Calu3 (cell line): ENCODE measurements at regions not wholly inside any gene's neighbourhood (a gene's known extent, or its start where the extent isn't known, plus 50 kb on each side); places are given as distances from the start of the nearest gene placed in this dataset.

Source experiments
- BruUV-seq: library from RNA; stranded (reverse); fragments of 400-500 nt; replicated peaks from 2 replicates; lab custom pipeline; 2021; lab: Mats Ljungman, UMichigan
- CTCF ChIA-PET: fragments of 300-600 bp; sonication (Branson Sonifier 250); formaldehyde crosslinking; loops from one replicate; lab custom pipeline; 2022; ENCODE audit warnings: antibody characterized with exemption; lab: Charles Lee
- DNase-seq: peaks from one replicate; pipeline ENCODE4 v3.0.0; 2022
- H3K27ac Mint-ChIP-seq: one replicate; pipeline ENCODE4 v1.8.0; 2022; ENCODE audit warnings: mixed read lengths; ENCODE audit not compliant: unreplicated experiment
- H3K27me3 Mint-ChIP-seq: one replicate; pipeline ENCODE4 v1.8.0; 2022; ENCODE audit warnings: mixed read lengths; ENCODE audit not compliant: unreplicated experiment
- H3K36me3 Mint-ChIP-seq: one replicate; pipeline ENCODE4 v1.8.0; 2022; ENCODE audit warnings: mild to moderate bottlenecking, moderate library complexity, mixed read lengths; ENCODE audit not compliant: insufficient read depth, unreplicated experiment
- H3K4me1 Mint-ChIP-seq: one replicate; pipeline ENCODE4 v1.8.0; 2022; ENCODE audit warnings: mild to moderate bottlenecking, low read depth, mixed read lengths; ENCODE audit not compliant: unreplicated experiment
- H3K4me3 Mint-ChIP-seq: one replicate; pipeline ENCODE4 v1.8.0; 2022; ENCODE audit warnings: mild to moderate bottlenecking, low read depth, moderate library complexity, mixed read lengths; ENCODE audit not compliant: unreplicated experiment
- H3K9me3 Mint-ChIP-seq: one replicate; pipeline ENCODE4 v1.8.0; 2022; ENCODE audit warnings: low read depth, mixed read lengths; ENCODE audit not compliant: unreplicated experiment
- CTCF ChIP-seq: fragments of 200-600 bp; IDR thresholded peaks from one replicate; pipeline ENCODE4 v1.8.0; 2022; ENCODE audit warnings: antibody characterized with exemption; ENCODE audit not compliant: unreplicated experiment
- intact Hi-C: fragments of 100-400 bp; cut with micrococcal nuclease; formaldehyde crosslinking; loops from one replicate; pipeline ENCODE4 v1.10.0; 2022; ENCODE audit not compliant: unreplicated experiment

GRCh38 chr20:55592866-55593265 is 412.5 kb downstream of the CBLN4 start:
- Mint-ChIP-seq H3K9me3 (peaks cover 7% of the 10 kb centered on the region), H3K27ac (no peak overlapping the region), H3K4me3 (no peak overlapping the region), H3K4me1 (no peaks in the 10 kb centered on the region), H3K27me3 (no peaks in the 10 kb centered on the region), H3K36me3 (no peaks in the 10 kb centered on the region)
- TF ChIP-seq CTCF, result no peak
- BruUV-seq, result no TSS peak
- DNase-seq, result no peak
- intact Hi-C loops, result no loop called here
- CTCF ChIA-PET, result no interaction called here

GRCh38 chr20:55586610-55587009 is 418.7 kb downstream of the CBLN4 start:
- H3K27ac Mint-ChIP-seq, result no peak overlapping the region
- H3K4me3 Mint-ChIP-seq, result no peak overlapping the region
- no peak for DNase-seq
- no peaks in the 10 kb centered on the region for H3K36me3 Mint-ChIP-seq
- BruUV-seq, result no TSS peak
- H3K9me3 Mint-ChIP-seq, result peaks cover 11% of the 10 kb centered on the region
- intact Hi-C loops, result no loop called here
- TF ChIP-seq CTCF, result no peak
- H3K27me3 Mint-ChIP-seq, result no peaks in the 10 kb centered on the region
- H3K4me1 Mint-ChIP-seq, result no peaks in the 10 kb centered on the region
- CTCF ChIA-PET, result no interaction called here

GRCh38 chr20:55584964-55585363 is 420.4 kb downstream of the CBLN4 start:
- Mint-ChIP-seq H3K9me3 (peaks cover 6% of the 10 kb centered on the region), H3K27me3 (no peaks in the 10 kb centered on the region), H3K4me3 (no peak overlapping the region), H3K27ac (no peak overlapping the region), H3K4me1 (no peaks in the 10 kb centered on the region), H3K36me3 (no peaks in the 10 kb centered on the region)
- DNase-seq, result no peak
- intact Hi-C loops, result no loop called here
- BruUV-seq, result no TSS peak
- CTCF ChIA-PET, result no interaction called here
- TF ChIP-seq CTCF, result no peak

GRCh38 chr20:55584307-55584706 is 421.0 kb downstream of the CBLN4 start:
- no peaks in the 10 kb centered on the region for H3K36me3 Mint-ChIP-seq
- H3K27me3 Mint-ChIP-seq, result no peaks in the 10 kb centered on the region
- intact Hi-C loops, result no loop called here
- CTCF ChIA-PET, result no interaction called here
- H3K27ac Mint-ChIP-seq, result no peak overlapping the region
- DNase-seq, result no peak
- no peaks in the 10 kb centered on the region for H3K4me1 Mint-ChIP-seq
- peaks cover 4% of the 10 kb centered on the region for H3K9me3 Mint-ChIP-seq
- BruUV-seq, result no TSS peak
- TF ChIP-seq CTCF, result no peak
- H3K4me3 Mint-ChIP-seq, result no peak overlapping the region

GRCh38 chr20:55583036-55583435 is 422.3 kb downstream of the CBLN4 start:
- Mint-ChIP-seq H3K4me3 (no peak overlapping the region), H3K36me3 (no peaks in the 10 kb centered on the region), H3K4me1 (no peaks in the 10 kb centered on the region), H3K27me3 (no peaks in the 10 kb centered on the region), H3K27ac (no peak overlapping the region), H3K9me3 (peaks cover 8% of the 10 kb centered on the region)
- BruUV-seq, result no TSS peak
- CTCF ChIA-PET, result no interaction called here
- DNase-seq, result no peak
- TF ChIP-seq CTCF, result no peak
- intact Hi-C loops, result no loop called here
